H9 (cell line): ENCODE measurements at regions not wholly inside any gene's neighbourhood (a gene's known extent, or its start where the extent isn't known, plus 50 kb on each side); places are given as distances from the start of the nearest gene placed in this dataset.

Experiments used
- DNase-seq: peaks from one replicate; pipeline ENCODE4 v3.0.0-alpha.2; 2017
- H2AFZ ChIP-seq: one replicate; pipeline ENCODE4 v1.6.1; 2013; ENCODE audit warnings: mild to moderate bottlenecking, low read length, control low read depth, moderate library complexity
- H2AK5ac ChIP-seq: 2 replicates; pipeline ENCODE4 v1.6.1; 2013; ENCODE audit warnings: low read length, control low read depth, mixed read lengths; ENCODE audit not compliant: insufficient read length
- H2BK120ac ChIP-seq: one replicate; pipeline ENCODE4 v1.6.1; 2013; ENCODE audit warnings: low read depth, mild to moderate bottlenecking, low read length, control low read depth, inconsistent platforms; ENCODE audit not compliant: poor library complexity, severe bottlenecking
- H2BK12ac ChIP-seq: 2 replicates; pipeline ENCODE4 v1.6.1; 2013; ENCODE audit warnings: low read length, control low read depth, mixed read lengths, low read depth; ENCODE audit not compliant: insufficient read length
- H2BK15ac ChIP-seq: 2 replicates; pipeline ENCODE4 v1.6.1; 2013; ENCODE audit warnings: low read depth, low read length, control low read depth
- H2BK20ac ChIP-seq: one replicate; pipeline ENCODE4 v1.6.1; 2013; ENCODE audit warnings: low read depth, mild to moderate bottlenecking, low read length, control low read depth, inconsistent platforms; ENCODE audit not compliant: poor library complexity, severe bottlenecking
- H2BK5ac ChIP-seq: 2 replicates; pipeline ENCODE4 v1.6.1; 2013; ENCODE audit warnings: low read length, control low read depth, mixed read lengths; ENCODE audit not compliant: insufficient read length
- H3K14ac ChIP-seq: 2 replicates; pipeline ENCODE4 v1.6.1; 2013; ENCODE audit warnings: low read length, control low read depth; ENCODE audit not compliant: insufficient read depth
- H3K18ac ChIP-seq: 2 replicates; pipeline ENCODE4 v1.6.1; 2013; ENCODE audit warnings: low read depth, mild to moderate bottlenecking, mixed read lengths, low read length, control low read depth; ENCODE audit not compliant: insufficient read length
- H3K23ac ChIP-seq: 2 replicates; pipeline ENCODE4 v1.6.1; 2013; ENCODE audit warnings: low read length, control low read depth, mixed read lengths, low read depth; ENCODE audit not compliant: insufficient read length
- H3K23me2 ChIP-seq: 2 replicates; pipeline ENCODE4 v1.6.1; 2013; ENCODE audit warnings: low read depth, mild to moderate bottlenecking, mixed read lengths, low read length, control low read depth; ENCODE audit not compliant: insufficient read length, poor library complexity, severe bottlenecking
- H3K27ac ChIP-seq: 2 replicates; pipeline ENCODE4 v1.5.1; 2013; ENCODE audit warnings: low read length, control low read depth, mixed read lengths, low read depth; ENCODE audit not compliant: insufficient read length
- H3K27me3 ChIP-seq: 2 replicates; pipeline ENCODE4 v1.6.1; 2013; ENCODE audit warnings: low read length, control low read depth, inconsistent platforms; ENCODE audit not compliant: insufficient read depth
- H3K4ac ChIP-seq: 2 replicates; pipeline ENCODE4 v1.6.1; 2013; ENCODE audit warnings: low read depth, mild to moderate bottlenecking, control low read depth, inconsistent platforms, low read length, moderate library complexity
- H3K4me1 ChIP-seq: 2 replicates; pipeline ENCODE4 v1.6.1; 2013; ENCODE audit warnings: low read length, control low read depth, inconsistent platforms; ENCODE audit not compliant: insufficient read depth
- H3K4me2 ChIP-seq: 2 replicates; pipeline ENCODE4 v1.6.1; 2013; ENCODE audit warnings: low read length, control low read depth, mixed read lengths; ENCODE audit not compliant: insufficient read length, insufficient read depth
- H3K56ac ChIP-seq: 2 replicates; pipeline ENCODE4 v1.6.1; 2013; ENCODE audit warnings: low read depth, mild to moderate bottlenecking, mixed read lengths, low read length, control low read depth; ENCODE audit not compliant: insufficient read length
- H3K79me1 ChIP-seq: 2 replicates; pipeline ENCODE4 v1.6.1; 2013; ENCODE audit warnings: low read depth, mild to moderate bottlenecking, moderate library complexity, low read length, control low read depth, inconsistent platforms; ENCODE audit not compliant: insufficient read depth, poor library complexity, severe bottlenecking
- H3K79me2 ChIP-seq: 2 replicates; pipeline ENCODE4 v1.6.1; 2013; ENCODE audit warnings: low read length, control low read depth, inconsistent platforms; ENCODE audit not compliant: insufficient read depth
- H3K9ac ChIP-seq: 2 replicates; pipeline ENCODE4 v1.6.1; 2013; ENCODE audit warnings: low read length, control low read depth, mixed read lengths; ENCODE audit not compliant: insufficient read length; ENCODE audit errors: extremely low read depth
- H3K9me3 ChIP-seq: one replicate; pipeline ENCODE4 v1.6.1; 2013; ENCODE audit warnings: low read depth, low read length, inconsistent platforms; ENCODE audit not compliant: control insufficient read depth
- H3T11ph ChIP-seq: one replicate; pipeline ENCODE4 v1.6.1; 2013; ENCODE audit warnings: mild to moderate bottlenecking, low read length, control low read depth, inconsistent platforms
- H4K20me1 ChIP-seq: one replicate; pipeline ENCODE4 v1.6.1; 2013; ENCODE audit not compliant: control insufficient read depth, insufficient read length, insufficient read depth
- H4K5ac ChIP-seq: 2 replicates; pipeline ENCODE4 v1.6.1; 2013; ENCODE audit warnings: low read depth, mild to moderate bottlenecking, mixed read lengths, low read length, control low read depth; ENCODE audit not compliant: insufficient read length
- H4K8ac ChIP-seq: replicated peaks from 2 replicates; pipeline ENCODE4 v1.6.1; 2013; ENCODE audit warnings: low read length, control low read depth, mixed read lengths, low read depth; ENCODE audit not compliant: insufficient read length
- H4K91ac ChIP-seq: 2 replicates; pipeline ENCODE4 v1.6.1; 2013; ENCODE audit warnings: low read depth, mild to moderate bottlenecking, moderate library complexity, mixed read lengths, low read length, control low read depth; ENCODE audit not compliant: insufficient read length
- H3K27ac Mint-ChIP-seq, 3 experiments: 2 replicates in 2 of 3; 3 replicates in 1 of 3; pipeline ENCODE4 v1.8.0; 2020 to 2021; ENCODE audit warnings: mixed read lengths in 3 of 3, mild to moderate bottlenecking in 1 of 3, moderate library complexity in 1 of 3
- H3K27me3 Mint-ChIP-seq: 2 replicates; pipeline ENCODE4 v1.8.0; 2021; ENCODE audit warnings: low read depth, mild to moderate bottlenecking, moderate library complexity, mixed read lengths
- H3K36me3 Mint-ChIP-seq, 3 experiments: 2 replicates in 2 of 3; 3 replicates in 1 of 3; pipeline ENCODE4 v1.8.0; 2020 to 2021; ENCODE audit warnings: low read depth in 3 of 3, mixed read lengths in 3 of 3; ENCODE audit not compliant: insufficient read depth in 1 of 3
- H3K4me1 Mint-ChIP-seq, 2 experiments: 2 replicates each; pipeline ENCODE4 v1.8.0; 2020; ENCODE audit warnings: mixed read lengths in 2 of 2
- H3K4me3 Mint-ChIP-seq, 2 experiments: 2 replicates in 1 of 2; 3 replicates in 1 of 2; pipeline ENCODE4 v1.8.0; 2020 to 2021; ENCODE audit warnings: mild to moderate bottlenecking in 2 of 2, mixed read lengths in 2 of 2, moderate library complexity in 1 of 2
- H3K9me3 Mint-ChIP-seq, 2 experiments: 2 replicates in 1 of 2; 3 replicates in 1 of 2; pipeline ENCODE4 v1.8.0; 2020; ENCODE audit warnings: mild to moderate bottlenecking in 2 of 2, mixed read lengths in 2 of 2, moderate library complexity in 1 of 2
- WGBS: extraction: QIAGEN DNeasy Blood & Tissue Kit; methylation state at CpG from one replicate; pipeline ENCODE4 v1.1.7; 2013; ENCODE audit warnings: missing lambda C conversion rate, low lambda C conversion rate, mixed read lengths; ENCODE audit not compliant: insufficient read length; ENCODE audit errors: extremely low coverage; 5-methylcytosine and 5-hydroxymethylcytosine counted together
- TF ChIP-seq, protein P1 (sequence below): fragments of 200-600 bp; sonication (generic); conservative IDR thresholded peaks from 3 replicates; pipeline ENCODE4 v1.8.0; 2021; ENCODE audit warnings: antibody characterized with exemption, mild to moderate bottlenecking

DNA sequence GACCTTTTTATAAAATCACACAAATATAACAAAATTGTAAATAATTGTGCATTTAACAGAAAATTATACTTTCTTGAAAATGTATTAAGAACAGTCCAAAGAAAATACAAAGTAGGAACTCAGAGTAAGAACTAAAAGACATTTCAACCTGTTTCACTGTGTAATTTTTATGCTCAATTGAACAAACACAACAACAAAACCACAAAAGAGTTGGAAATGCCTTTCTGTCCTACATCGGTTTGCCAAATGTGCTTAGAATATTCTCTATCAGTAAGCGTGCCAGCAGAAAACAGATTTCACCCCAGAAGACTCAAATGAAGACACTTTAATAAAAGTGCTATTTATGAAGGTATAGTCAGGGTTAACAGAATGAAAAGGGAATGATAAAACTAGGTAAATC, 592.1 kb downstream of the PRELID2 start:
- H2BK5ac ChIP-seq, result no peak overlapping the region
- H3K27ac ChIP-seq, result no peak overlapping the region
- no peaks in the 10 kb centered on the region for H3K79me2 ChIP-seq
- Mint-ChIP-seq H3K36me3 (no peaks in the 10 kb centered on the region), H3K4me3 (no peak overlapping the region), H3K27me3 (no peaks in the 10 kb centered on the region), H3K9me3 (no peaks in the 10 kb centered on the region; a peak in 1 of 5 replicates), H3K4me1 (peaks cover 38 to 44% of the 10 kb centered on the region in 2 experiments), H3K27ac (no peak overlapping the region)
- no peak overlapping the region for H4K5ac ChIP-seq
- no peaks in the 10 kb centered on the region for H4K20me1 ChIP-seq
- H3K79me1 ChIP-seq, result no peaks in the 10 kb centered on the region
- H2BK15ac ChIP-seq, result no peak overlapping the region
- H3K9ac ChIP-seq, result no peak overlapping the region
- H3T11ph ChIP-seq, result no peak overlapping the region
- H3K27me3 ChIP-seq, result no peaks in the 10 kb centered on the region
- H3K18ac ChIP-seq, result no peak overlapping the region
- no peak overlapping the region for H3K23ac ChIP-seq
- no peak overlapping the region for H3K4ac ChIP-seq
- no peak overlapping the region for H3K4me2 ChIP-seq
- H3K9me3 ChIP-seq, result no peaks in the 10 kb centered on the region
- peaks cover 11% of the 10 kb centered on the region; the same call in 1 of the 2 replicates for H3K4me1 ChIP-seq
- no peak overlapping the region for H2BK20ac ChIP-seq
- H2BK12ac ChIP-seq, result no peak overlapping the region
- no peak for DNase-seq
- TF ChIP-seq, protein P1, sequence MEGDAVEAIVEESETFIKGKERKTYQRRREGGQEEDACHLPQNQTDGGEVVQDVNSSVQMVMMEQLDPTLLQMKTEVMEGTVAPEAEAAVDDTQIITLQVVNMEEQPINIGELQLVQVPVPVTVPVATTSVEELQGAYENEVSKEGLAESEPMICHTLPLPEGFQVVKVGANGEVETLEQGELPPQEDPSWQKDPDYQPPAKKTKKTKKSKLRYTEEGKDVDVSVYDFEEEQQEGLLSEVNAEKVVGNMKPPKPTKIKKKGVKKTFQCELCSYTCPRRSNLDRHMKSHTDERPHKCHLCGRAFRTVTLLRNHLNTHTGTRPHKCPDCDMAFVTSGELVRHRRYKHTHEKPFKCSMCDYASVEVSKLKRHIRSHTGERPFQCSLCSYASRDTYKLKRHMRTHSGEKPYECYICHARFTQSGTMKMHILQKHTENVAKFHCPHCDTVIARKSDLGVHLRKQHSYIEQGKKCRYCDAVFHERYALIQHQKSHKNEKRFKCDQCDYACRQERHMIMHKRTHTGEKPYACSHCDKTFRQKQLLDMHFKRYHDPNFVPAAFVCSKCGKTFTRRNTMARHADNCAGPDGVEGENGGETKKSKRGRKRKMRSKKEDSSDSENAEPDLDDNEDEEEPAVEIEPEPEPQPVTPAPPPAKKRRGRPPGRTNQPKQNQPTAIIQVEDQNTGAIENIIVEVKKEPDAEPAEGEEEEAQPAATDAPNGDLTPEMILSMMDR, result no peak
- no peak overlapping the region for H3K56ac ChIP-seq
- H4K8ac ChIP-seq, result no peak overlapping the region
- no peak overlapping the region for H2AFZ ChIP-seq
- H4K91ac ChIP-seq, result no peak overlapping the region
- H3K23me2 ChIP-seq, result no peaks in the 10 kb centered on the region
- H2BK120ac ChIP-seq, result no peak overlapping the region
- WGBS, result no CpG with 5 or more reads among the region's 2 CpGs
- H2AK5ac ChIP-seq, result no peak overlapping the region
- no peak overlapping the region for H3K14ac ChIP-seq
